Gastroesophageal sphincter (tissue), 3 donors: ENCODE measurements at regions not wholly inside any gene's neighbourhood (a gene's known extent, or its start where the extent isn't known, plus 50 kb on each side); places are given as distances from the start of the nearest gene placed in this dataset.

ENCODE experiments used
- EP300 ChIP-seq: sonication (generic); formaldehyde crosslinking; IDR thresholded peaks from one replicate; pipeline ENCODE4 v1.6.1; 2017; ENCODE audit warnings: antibody characterized with exemption, mild to moderate bottlenecking
- POLR2AphosphoS5 ChIP-seq: sonication (generic); formaldehyde crosslinking; IDR thresholded peaks from one replicate; pipeline ENCODE4 v1.6.1; 2017; ENCODE audit warnings: antibody characterized with exemption
- TF ChIP-seq, protein P1 (sequence below), 4 experiments: fragments of 200-600 bp in 2 of 4; fragments of 450-650 bp in 2 of 4; sonication (generic) in 1 of 4; IDR thresholded peaks; one replicate each; pipeline ENCODE4 v1.5.1; 2017 to 2019; ENCODE audit warnings: antibody characterized with exemption in 4 of 4, mild to moderate bottlenecking in 2 of 4, moderate library complexity in 2 of 4

DNA sequence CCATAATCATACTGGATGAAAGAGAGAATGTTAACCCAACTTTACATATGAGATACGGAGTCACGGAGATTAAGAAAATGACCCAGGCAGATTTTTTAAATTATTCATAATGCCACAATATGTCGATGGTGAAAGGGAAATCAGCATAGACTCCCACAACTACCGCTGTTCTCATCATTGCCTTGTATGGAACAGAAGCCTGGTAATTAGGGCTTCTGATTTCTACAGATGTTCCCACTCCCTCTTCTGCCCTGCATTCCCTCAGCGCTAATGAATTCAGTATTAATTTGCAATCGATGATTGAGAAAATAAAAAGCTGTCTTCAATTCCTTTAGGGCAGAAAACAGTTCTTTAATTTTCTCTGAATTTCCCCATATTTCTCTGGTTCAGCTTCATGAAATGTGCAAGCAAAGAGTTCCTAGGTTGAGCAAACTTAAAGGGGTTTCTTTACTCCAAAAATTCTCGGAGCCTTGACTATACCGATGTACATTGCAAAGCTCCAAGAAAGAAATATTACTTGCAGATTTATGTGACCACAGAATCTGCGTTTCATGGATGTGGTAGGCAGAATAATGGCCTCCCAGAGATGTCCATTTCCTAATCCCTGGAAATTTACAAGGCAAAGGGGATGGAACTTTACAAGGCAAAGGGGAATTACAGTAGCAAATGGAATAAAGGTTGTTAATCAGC, 134.9 kb upstream of the ZC3H12C start:
- TF ChIP-seq, protein P1, sequence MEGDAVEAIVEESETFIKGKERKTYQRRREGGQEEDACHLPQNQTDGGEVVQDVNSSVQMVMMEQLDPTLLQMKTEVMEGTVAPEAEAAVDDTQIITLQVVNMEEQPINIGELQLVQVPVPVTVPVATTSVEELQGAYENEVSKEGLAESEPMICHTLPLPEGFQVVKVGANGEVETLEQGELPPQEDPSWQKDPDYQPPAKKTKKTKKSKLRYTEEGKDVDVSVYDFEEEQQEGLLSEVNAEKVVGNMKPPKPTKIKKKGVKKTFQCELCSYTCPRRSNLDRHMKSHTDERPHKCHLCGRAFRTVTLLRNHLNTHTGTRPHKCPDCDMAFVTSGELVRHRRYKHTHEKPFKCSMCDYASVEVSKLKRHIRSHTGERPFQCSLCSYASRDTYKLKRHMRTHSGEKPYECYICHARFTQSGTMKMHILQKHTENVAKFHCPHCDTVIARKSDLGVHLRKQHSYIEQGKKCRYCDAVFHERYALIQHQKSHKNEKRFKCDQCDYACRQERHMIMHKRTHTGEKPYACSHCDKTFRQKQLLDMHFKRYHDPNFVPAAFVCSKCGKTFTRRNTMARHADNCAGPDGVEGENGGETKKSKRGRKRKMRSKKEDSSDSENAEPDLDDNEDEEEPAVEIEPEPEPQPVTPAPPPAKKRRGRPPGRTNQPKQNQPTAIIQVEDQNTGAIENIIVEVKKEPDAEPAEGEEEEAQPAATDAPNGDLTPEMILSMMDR (IDR thresholded peaks at IDR 0.05), result no peak
- TF ChIP-seq POLR2AphosphoS5 (no peak), EP300 (no peak)
